Caki2 (cell line): ENCODE measurements at regions not wholly inside any gene's neighbourhood (a gene's known extent, or its start where the extent isn't known, plus 50 kb on each side); places are given as distances from the start of the nearest gene placed in this dataset.

ENCODE experiments used
- DNase-seq: peaks from one replicate; pipeline ENCODE4 v3.0.0-alpha.2; 2015; ENCODE audit warnings: low read depth
- in situ Hi-C: cut with HindIII; loops from 2 replicates; pipeline ENCODE4 v1.10.0; 2016; ENCODE audit warnings: low sequenced_read_pairs, low pct_unique_long_range_greater_than_20kb, mixed read lengths

DNA sequence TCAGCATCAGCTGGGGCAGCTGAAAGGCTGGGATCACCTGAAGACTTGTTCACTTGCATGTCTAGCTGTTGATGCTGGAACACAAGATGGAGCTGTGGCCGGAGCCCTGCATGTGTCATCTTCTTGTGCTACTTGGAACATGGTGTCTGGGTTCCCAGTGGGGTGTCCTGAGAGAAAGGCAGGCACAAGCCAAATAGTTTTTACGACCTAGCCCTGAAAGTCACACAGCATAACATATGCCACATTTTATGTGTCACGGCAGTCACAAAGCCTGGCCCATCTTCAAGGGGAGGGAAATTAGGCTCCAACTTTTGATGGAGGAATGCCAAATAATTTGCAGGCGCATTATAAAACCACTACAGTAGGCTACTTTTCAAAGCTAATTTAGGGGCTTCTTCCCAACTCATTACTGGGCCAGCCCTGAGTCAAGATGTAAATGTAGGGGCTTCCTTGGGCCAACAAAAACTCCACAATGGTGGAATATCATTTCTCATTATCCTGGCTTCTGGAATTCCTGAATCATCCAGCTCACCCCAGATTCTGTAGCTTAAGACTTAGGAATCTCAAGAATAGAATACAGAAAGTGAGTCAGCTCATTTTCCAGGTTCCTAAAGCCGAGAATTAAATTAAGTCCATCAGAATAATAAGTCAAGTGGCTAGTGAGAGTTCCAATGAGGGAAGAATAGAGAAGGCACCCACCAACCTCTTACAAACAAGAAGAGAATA lies 543.0 kb downstream of the TNS1 start:
- in situ Hi-C loops = no loop called here
- DNase-seq = no peak

DNA sequence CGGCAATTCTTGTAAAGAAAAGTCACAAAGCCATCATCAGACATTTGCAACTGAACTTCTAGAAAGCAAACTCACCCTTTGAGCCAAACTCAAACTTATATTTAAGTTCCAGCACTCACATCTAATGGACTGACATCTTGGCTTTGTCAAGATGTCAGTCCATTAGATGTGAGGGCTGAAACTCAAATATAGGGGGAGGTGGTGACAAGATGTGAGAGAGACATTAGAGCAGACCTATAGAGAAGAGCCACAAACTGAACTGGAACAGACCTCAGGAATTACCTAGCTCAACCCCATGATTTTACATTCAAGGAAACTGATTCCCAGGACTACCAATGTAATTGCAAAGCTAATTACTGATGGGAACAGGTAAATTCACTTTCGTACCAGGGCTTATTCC lies 543.8 kb downstream of the TNS1 start:
- no peak for DNase-seq

DNA sequence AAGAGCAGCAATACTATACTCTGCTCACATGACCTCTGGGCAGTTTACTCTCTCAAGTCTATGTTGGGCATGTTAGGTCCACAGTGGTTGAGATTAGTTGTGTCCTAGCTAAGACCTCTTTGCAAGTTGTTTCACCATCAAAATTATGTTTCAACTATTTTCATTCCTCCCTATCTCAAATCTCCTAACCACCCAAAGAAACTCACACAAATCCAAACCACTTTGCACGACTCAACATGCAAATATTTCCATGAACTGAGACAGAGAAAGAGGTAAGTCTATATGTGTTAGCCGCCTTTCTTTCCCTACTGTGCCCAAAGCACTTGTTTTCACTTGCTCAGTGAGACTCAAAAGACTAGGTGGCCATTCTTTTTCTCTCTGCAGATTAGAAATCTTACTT lies 546.8 kb downstream of the TNS1 start:
- in situ Hi-C loops = no loop called here
- DNase-seq = no peak

More for the DNA sequence above, 543.8 kb downstream of the TNS1 start:
- in situ Hi-C loops = no loop called here

DNA sequence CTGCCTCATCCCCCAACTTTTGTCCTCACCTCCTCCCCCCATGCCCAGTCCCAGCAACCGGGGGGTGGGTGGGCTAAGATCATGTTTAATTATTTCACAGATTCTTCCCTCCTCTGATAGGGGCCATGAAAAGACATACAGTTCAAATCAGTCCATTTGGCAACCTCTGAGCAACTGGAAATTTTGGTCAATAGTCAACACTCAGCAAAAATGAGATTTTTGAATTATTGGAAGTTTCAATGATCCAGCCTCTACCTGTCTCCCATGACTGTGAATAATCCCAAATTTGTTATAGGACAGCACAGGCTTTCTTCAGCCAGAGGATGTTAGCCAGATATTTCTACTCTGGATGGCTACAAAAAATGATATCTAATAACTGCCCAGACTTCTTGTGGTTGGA lies 549.9 kb downstream of the TNS1 start:
- DNase-seq = no peak
- in situ Hi-C loops = no loop called here

DNA sequence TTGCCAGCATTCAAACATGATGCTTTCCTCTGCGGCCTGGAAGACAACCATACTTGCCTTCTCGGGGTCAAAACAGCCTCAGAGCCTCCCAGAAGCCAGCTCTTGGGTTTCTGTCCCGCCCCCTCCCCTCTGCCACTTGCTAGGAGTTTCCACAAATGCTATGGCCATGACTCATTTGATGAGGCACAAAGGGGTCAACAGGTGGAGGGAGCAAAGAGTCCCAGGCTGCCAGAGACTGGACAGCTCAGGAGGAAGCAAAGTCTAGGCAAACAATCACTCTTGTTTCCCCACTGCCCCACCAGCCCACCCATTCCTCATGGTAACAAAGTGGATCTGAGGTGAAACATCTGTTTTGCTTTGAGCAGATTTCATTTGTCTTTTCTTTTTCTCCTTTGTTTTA lies 551.1 kb downstream of the TNS1 start:
- in situ Hi-C loops = no loop called here
- peak; percentile 27 for DNase-seq

DNA sequence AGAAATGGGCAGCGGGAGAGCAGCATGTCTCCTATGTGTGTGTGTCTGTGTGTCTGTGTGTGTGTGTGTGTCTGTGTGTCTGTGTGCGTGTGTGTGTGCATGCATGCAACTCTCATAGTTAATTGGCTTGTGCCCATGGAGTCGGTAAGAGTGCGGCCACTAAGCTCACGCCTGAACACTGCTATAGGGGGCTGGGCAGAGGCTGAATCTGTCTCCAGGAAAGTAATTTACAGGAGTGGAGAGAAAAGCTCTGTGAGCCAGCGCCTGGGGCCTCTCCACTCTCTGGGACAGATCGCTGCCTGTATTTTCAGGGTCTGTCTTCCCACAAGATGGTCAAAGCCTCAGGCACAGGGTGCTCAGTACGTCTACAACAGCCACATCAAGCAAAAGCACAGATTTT lies 553.4 kb downstream of the TNS1 start:
- in situ Hi-C loops = no loop called here
- DNase-seq = no peak

DNA sequence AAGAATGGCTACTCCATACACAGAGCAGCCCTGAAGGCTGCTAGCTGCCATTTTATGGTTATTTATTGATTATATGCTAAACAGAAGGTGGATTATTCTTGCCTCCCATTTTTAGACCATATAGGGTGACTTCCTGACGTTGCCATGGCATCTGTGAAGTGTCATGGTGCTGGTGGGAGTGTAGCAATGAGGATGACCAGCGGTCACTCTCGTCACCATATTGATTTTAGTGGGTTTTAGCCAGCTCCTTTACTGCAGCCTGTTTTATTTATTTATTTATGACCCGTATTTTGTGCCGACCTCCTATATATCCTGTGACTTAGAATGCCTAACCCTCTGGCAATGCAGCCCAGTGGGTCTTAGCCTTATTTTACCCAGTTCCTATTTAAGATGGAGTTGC lies 553.9 kb downstream of the TNS1 start:
- DNase-seq = no peak
- in situ Hi-C loops = no loop called here

DNA sequence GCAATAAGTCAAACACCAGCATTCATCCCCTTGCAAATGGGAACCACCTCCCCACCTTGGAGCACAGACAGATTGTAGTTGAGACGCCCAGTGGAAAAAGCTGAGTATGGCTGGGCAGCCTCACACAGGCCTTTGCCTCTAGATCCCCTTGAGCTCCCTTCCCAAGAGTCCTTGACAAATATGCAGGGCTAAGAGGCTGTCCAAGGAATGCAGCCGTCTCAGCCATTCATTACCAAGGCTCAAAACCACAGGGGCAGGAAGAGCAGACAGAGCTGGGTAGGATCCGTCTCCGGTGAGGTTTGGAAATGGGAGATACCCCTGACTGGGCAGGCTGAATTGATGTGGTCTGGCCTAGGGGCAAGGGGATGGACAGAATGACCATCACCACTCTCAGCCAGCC lies 557.1 kb downstream of the TNS1 start:
- in situ Hi-C loops = no loop called here
- DNase-seq = no peak

DNA sequence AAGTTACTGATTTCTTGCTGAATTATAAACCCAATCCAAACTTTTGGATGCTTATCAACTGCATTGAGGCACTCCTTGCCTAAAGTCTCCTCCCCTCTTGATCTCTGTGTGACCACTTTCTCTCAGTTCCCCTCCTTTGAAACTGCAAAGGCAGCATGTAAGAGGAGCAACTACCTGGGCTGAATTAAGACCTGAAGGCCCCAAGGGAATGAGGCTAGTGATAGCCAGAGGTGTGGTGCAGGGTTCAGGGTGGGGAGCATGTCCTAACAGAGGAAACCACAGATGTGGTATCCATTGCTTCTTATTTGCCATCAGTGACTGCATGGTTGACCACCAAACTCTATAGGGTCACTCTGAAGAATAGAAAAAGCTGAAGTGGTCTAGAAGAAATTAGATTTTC lies 557.9 kb downstream of the TNS1 start:
- in situ Hi-C loops = no loop called here
- no peak for DNase-seq

DNA sequence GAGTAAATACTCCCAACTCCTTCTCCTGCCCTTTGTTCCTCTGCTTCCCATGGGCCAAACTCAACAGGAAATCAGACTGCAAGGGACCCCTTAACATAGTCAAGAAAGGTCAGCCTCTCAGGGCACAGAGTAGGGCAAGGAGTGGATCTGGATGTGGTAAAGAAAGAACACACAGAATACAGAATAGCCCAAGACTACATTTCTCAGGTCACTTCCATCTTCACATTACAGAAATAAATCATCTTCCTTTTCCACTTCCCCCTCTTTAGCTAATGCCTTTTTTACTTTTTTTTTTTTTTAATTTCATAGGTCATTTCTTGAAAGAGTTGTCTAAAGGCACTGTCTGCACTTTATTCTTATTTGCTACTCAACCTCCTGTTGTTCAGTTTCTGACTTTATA lies 558.3 kb downstream of the TNS1 start:
- in situ Hi-C loops = no loop called here
- DNase-seq = no peak

DNA sequence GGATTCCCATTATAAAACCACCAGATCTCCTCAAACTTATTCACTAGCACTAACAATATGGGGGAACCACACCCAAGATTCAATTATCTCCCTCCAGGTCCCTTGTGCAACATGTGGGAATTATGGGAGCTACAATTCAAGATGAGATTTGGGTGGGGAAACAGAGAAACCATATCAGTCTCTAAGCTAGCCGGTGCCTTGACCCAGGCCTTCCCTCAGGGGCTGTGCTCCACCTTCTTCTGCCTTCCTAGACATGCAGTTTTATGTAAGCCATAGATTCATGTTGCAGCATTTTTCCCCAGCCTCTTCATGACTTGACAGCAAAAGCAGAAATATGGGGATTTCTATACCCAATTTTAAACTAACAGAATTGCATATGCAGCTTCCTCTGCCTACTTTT lies 559.2 kb downstream of the TNS1 start:
- DNase-seq = no peak
- in situ Hi-C loops = no loop called here

DNA sequence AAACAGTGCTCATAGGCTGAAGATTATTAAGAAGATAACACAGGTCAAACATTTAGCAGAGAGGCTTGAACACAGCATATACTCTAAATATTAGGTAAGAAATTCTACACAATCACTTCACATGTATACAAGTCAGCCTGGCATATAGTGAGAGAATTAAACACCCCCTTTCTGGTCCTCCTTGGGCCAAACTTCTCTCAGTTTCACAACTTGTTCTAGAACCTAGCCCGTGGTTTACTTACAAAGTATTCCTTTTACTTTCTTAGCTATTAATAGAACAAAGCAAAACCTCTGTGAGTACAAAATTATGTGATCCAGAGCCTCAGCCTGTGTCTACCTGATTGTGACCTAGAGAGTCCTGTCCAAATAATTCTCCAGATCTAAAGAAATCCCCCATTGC lies 562.8 kb downstream of the TNS1 start:
- no peak for DNase-seq
- in situ Hi-C loops = no loop called here

DNA sequence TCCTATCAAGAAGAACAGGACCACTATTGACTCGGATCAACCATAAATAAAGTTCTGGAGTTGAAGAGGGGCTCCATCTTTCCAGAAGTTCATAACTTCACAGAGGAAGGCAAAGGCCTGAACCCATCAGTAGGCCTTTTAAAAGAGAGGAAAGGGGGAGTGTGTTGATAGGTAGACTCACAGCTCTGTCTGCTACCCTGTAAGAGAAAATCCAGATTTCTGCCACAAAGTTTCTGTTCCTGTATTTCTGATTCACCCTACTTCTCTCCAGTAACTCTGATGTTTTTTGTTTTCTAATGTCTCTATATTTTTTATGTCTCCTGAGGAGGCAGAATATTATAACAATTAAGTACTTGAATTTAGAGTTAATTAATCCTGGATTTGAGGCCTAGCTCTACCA lies 564.0 kb downstream of the TNS1 start:
- in situ Hi-C loops = no loop called here

DNA sequence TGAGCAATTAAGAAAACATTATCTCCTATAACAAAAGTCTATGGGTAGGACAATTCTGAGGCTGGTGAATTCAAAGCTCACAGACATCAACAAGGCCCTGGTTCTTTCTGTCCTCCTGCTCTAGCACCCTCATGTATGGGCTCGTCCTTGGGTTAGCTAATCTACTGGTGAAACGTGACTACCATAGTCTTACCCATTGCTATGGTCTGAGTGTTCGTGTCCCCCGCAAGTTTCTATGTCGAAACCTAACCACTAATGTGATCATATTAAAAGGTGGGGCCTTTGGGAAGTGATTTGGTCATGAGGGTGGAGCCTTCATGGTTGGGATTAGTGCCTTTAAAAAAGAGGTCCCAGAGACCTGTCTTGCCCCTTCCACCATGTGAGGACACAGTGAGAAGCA lies 564.7 kb downstream of the TNS1 start:
- DNase-seq = no peak

More for the DNA sequence above, 564.0 kb downstream of the TNS1 start:
- no peak for DNase-seq

DNA sequence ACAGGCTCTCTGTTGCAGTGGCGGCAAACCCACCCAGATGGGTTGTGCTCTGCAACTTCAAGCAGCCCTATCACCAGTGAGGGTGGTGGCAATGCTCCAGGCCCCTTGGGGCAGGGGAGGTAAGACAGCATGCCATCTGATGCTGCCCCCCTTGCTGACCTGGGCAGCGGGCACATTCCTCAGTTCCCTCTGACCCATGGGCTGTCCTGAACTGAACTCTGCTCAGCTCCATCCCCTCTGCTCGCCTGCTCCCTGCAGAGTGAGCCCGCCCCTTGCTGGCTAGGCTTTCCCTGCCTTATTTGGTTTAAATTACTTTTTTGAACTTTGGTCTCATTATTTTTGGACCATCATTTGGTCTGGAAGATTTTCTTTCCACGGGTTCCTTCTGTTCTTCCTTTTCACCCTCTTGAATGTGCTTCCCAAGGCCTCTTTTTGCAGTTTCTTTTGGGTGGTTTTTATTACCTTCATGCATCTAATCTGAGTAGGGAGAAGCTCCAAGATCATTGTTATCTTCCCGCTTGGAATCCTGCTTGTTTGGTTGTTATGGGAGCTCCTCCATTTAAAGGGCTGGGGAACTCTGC lies 565.4 kb downstream of the TNS1 start:
- in situ Hi-C loops = no loop called here
- no peak for DNase-seq

More for the DNA sequence above, 564.7 kb downstream of the TNS1 start:
- in situ Hi-C loops = no loop called here

DNA sequence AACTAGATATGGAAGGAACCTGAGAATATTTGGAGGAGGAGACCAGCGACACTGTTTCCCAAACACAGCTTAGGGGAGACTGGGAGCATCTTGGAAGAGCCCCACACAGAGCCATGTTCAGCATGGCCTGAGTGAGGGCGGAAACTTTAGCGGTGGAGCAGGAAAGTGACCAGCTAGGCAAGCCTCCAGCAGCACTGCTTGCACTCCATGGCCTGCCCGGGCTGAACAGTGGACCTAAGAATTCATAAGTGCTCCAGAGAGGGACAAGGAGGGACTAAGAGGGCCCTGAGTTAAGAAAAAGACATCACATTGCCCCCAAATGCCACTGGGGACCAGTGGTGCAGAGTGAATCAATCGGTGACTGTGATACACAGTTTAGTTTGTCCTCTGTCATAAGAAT lies 566.4 kb downstream of the TNS1 start:
- no peak for DNase-seq
- in situ Hi-C loops = no loop called here

DNA sequence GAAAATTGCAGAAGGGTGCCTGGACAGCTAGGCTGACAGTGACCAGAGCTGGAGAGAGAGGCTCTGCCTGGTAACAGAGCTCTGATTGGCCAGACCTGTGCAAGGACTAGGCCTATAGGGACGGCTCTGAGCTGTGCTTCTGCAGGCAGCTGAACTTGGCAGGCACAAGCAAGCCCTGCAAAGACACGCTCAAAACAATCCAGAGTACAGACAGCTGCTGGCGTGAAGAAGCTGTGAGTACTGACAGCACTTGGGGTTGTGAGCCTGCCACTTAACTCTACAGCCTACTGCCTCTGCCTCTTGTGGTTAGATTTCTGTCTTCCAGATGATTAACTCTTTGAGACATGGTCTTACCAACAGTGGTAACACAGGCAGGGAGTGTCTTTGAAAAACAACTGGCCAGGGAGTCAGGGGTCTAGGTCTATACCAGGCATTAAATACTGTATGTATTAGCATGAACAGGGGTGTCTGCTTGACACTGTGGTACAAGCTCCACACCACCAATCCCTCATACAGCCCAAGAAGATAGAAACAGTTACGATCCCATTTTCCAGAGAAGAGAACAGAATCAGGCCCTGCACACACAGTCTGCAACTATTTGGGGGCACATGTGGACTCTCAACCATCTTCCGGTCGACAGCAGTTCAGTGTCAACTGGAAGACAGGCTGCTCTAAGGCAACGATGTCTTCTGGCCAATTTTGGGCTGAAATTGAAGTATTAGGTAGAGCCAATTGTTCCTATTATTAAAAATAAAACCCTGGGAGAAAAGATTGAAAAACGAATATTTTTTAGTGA lies 568.4 kb downstream of the TNS1 start:
- DNase-seq = peak; percentile 46
- in situ Hi-C loops = no loop called here

DNA sequence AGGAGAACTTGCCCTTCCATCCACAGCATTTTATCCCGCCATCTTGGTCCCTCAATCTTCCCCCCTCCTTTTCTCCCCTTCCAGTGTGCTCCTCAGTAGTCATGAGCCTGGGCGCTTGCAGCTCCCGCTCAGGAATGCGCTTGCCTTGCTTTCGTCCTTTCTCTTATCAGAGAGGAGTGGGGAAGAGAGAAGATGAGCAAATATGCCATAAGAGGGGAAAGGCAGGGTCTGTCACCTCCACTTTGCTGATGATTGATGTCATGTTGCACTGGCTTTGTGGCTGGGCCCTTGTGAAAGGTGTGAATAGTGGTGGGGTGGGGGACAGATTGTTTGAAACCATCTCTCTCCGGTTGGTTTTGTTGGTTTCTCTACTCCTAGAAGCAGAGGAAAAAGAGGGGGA lies 569.3 kb downstream of the TNS1 start:
- in situ Hi-C loops = no loop called here
- DNase-seq = no peak

DNA sequence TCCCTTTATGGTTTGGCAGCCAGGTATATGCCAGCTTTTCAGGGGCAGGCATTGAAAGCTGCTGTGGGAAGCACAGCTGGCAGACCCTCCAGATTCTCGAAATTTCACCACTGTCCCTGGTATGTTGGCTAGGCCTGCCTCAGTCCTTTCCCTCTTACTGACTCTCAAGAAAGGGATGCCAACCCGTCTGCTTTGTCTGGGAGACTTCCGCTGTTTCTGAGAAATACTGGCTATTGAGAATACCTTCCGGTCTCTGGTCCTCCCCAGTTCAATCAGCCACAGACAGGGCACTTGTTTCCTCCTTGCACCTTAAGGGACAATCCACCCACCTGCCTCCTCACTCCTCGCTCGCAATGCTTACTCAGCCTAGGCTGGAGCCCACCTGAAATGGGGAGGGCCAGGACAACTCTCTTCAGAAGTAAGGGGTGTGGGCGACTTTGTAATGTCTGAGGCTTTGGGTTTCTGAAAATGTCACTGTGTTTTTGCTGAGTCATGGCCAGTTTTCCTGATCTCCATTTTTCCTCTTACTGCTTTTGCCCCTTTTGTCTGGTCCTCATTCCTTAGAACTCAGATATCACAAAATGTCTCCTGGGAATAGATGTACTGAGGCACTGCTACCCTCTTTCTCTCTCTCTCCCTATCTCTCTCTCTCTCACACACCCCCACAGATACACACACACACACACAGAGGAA lies 571.1 kb downstream of the TNS1 start:
- in situ Hi-C loops = no loop called here
- DNase-seq = no peak
